ENCODE measurements at regions not wholly inside any gene's neighbourhood (a gene's known extent, or its start where the extent isn't known, plus 50 kb on each side); places are given as distances from the start of the nearest gene placed in this dataset.

- no peaks in the 10 kb centered on the region for H3K4me1 ChIP-seq (replicated peaks in 1 of 2)
- TF ChIP-seq CTCF (IDR thresholded peaks at IDR 0.05) (peak; percentile 87 to 97 (median 92)), POLR2A (IDR thresholded peaks at IDR 0.05) (no peak)
- peak; percentile 86 to 95 (median 90) for DNase-seq
- no peak overlapping the region for H3K27ac ChIP-seq
- no peaks in the 10 kb centered on the region for H3K9me3 ChIP-seq (replicated peaks in 1 of 3)
- 30 to 33% (median 32%) methylated on average over 21 to 23 of the region's 23 CpGs for WGBS, 4 donors
- intact Hi-C loops (cut with DNase I): loop anchor here (5.0 kb wide), 2 partner anchors 108 to 113 kb away; no protein-coding TSS in a partner anchor
- H3K36me3 ChIP-seq (replicated peaks in 1 of 2): no peaks in the 10 kb centered on the region
- no peak overlapping the region for H3K4me3 ChIP-seq
- no peaks in the 10 kb centered on the region for H3K27me3 ChIP-seq
Measured at GRCh38 chr2:205885492-205886099, 200.4 kb downstream of the INO80D start.

- no peak for DNase-seq
- intact Hi-C loops (cut with DNase I): no loop called here
- WGBS, 4 donors: 86 to 90% (median 87%) methylated on average over 4 of the region's 4 CpGs
- Histone ChIP-seq H3K4me1 (replicated peaks in 1 of 2) (no peaks in the 10 kb centered on the region), H3K36me3 (replicated peaks in 1 of 2) (no peaks in the 10 kb centered on the region), H3K9me3 (replicated peaks in 1 of 3) (no peaks in the 10 kb centered on the region), H3K27ac (no peak overlapping the region), H3K27me3 (no peaks in the 10 kb centered on the region), H3K4me3 (no peak overlapping the region)
- no peak for TF ChIP-seq POLR2A (IDR thresholded peaks at IDR 0.05)
Measured at GRCh38 chr2:205883965-205884364, 201.7 kb downstream of the NRP2 start.

- H3K27me3 ChIP-seq: no peaks in the 10 kb centered on the region
- H3K4me3 ChIP-seq: no peak overlapping the region
- no peak for DNase-seq
- TF ChIP-seq POLR2A (IDR thresholded peaks at IDR 0.05) (no peak), CTCF (IDR thresholded peaks at IDR 0.05) (no peak)
- WGBS, 4 donors: 79 to 88% (median 85%) methylated on average over 6 of the region's 6 CpGs
- H3K27ac ChIP-seq: no peak overlapping the region
- intact Hi-C loops (cut with DNase I): no loop called here
- no peaks in the 10 kb centered on the region for H3K4me1 ChIP-seq (replicated peaks in 1 of 2)
- H3K36me3 ChIP-seq (replicated peaks in 1 of 2): no peaks in the 10 kb centered on the region
- no peaks in the 10 kb centered on the region for H3K9me3 ChIP-seq (replicated peaks in 1 of 3)
Measured at GRCh38 chr2:205882806-205883425, 200.6 kb downstream of the NRP2 start.

GRCh38 chr2:205880048-205880447 lies 197.7 kb downstream of the NRP2 start:
- no peaks in the 10 kb centered on the region for H3K36me3 ChIP-seq (replicated peaks in 1 of 2)
- DNase-seq: no peak
- 92 to 94% (median 93%) methylated on average over 4 of the region's 4 CpGs for WGBS, 4 donors
- H3K27me3 ChIP-seq: no peaks in the 10 kb centered on the region
- no peak overlapping the region for H3K27ac ChIP-seq
- H3K4me1 ChIP-seq (replicated peaks in 1 of 2): no peaks in the 10 kb centered on the region
- H3K4me3 ChIP-seq: no peak overlapping the region
- intact Hi-C loops (cut with DNase I): no loop called here
- TF ChIP-seq POLR2A (IDR thresholded peaks at IDR 0.05) (no peak), CTCF (IDR thresholded peaks at IDR 0.05) (no peak)
- no peaks in the 10 kb centered on the region for H3K9me3 ChIP-seq (replicated peaks in 1 of 3)
